ENCODE measurements at regions not wholly inside any gene's neighbourhood (a gene's known extent, or its start where the extent isn't known, plus 50 kb on each side); places are given as distances from the start of the nearest gene placed in this dataset.
"Not testable (repeated sequence)": the region's sequence is repeated elsewhere in the genome, so short reads cannot be mapped to it uniquely, and the experiment has no call there.

GRCh38 chr5:15021266-15022046 lies 149.9 kb upstream of the ANKH start:
- DNase-seq (ENCODE audit: low read depth) = no peak

GRCh38 chr5:15020736-15021135 lies 149.2 kb upstream of the ANKH start:
- DNase-seq (ENCODE audit: low read depth) = no peak

GRCh38 chr5:15014809-15015208 lies 143.2 kb upstream of the ANKH start:
- no peak for DNase-seq (ENCODE audit: low read depth)

GRCh38 chr5:15013654-15014463 lies 142.3 kb upstream of the ANKH start:
- no peak for DNase-seq (ENCODE audit: low read depth)

- no peak for DNase-seq (ENCODE audit: low read depth)
Observed at GRCh38 chr5:15012061-15012460, 140.5 kb upstream of the ANKH start.

- DNase-seq (ENCODE audit: low read depth) = no peak
Observed at GRCh38 chr5:15010936-15011335, 139.4 kb upstream of the ANKH start.

GRCh38 chr5:15009420-15009819 lies 137.8 kb upstream of the ANKH start:
- DNase-seq (ENCODE audit: low read depth) = no peak

GRCh38 chr5:15008921-15009320 lies 137.3 kb upstream of the ANKH start:
- no peak for DNase-seq (ENCODE audit: low read depth)

- peak; percentile 96 for DNase-seq (ENCODE audit: low read depth)
Observed at GRCh38 chr5:15008476-15008875, 136.9 kb upstream of the ANKH start.

GRCh38 chr5:15007646-15008045 lies 136.1 kb upstream of the ANKH start:
- no peak for DNase-seq (ENCODE audit: low read depth)

- no peak for DNase-seq (ENCODE audit: low read depth)
Observed at GRCh38 chr5:15004506-15004905, 132.9 kb upstream of the ANKH start.

- no peak for DNase-seq (ENCODE audit: low read depth)
Observed at GRCh38 chr5:15003511-15003920, 131.9 kb upstream of the ANKH start.

- DNase-seq (ENCODE audit: low read depth) = no peak
Observed at GRCh38 chr5:15002791-15003190, 131.2 kb upstream of the ANKH start.

GRCh38 chr5:15002173-15002572 lies 130.6 kb upstream of the ANKH start:
- DNase-seq (ENCODE audit: low read depth) = no peak

GRCh38 chr5:15001517-15001916 lies 129.9 kb upstream of the ANKH start:
- no peak for DNase-seq (ENCODE audit: low read depth)

GRCh38 chr5:14998491-14998890 lies 126.9 kb upstream of the ANKH start:
- no peak for DNase-seq (ENCODE audit: low read depth)

- no peak for DNase-seq (ENCODE audit: low read depth)
Observed at GRCh38 chr5:14996997-14997396, 125.4 kb upstream of the ANKH start.

- DNase-seq (ENCODE audit: low read depth) = no peak
Observed at GRCh38 chr5:14995229-14995628, 123.7 kb upstream of the ANKH start.

GRCh38 chr5:14993459-14994133 lies 122.0 kb upstream of the ANKH start:
- DNase-seq (ENCODE audit: low read depth) = not testable (repeated sequence)

GRCh38 chr5:14992751-14993458 lies 121.3 kb upstream of the ANKH start:
- DNase-seq (ENCODE audit: low read depth) = not testable (repeated sequence)

- no peak for DNase-seq (ENCODE audit: low read depth)
Observed at GRCh38 chr5:14988223-14988622, 116.6 kb upstream of the ANKH start.

GRCh38 chr5:14986413-14986812 lies 114.8 kb upstream of the ANKH start:
- DNase-seq (ENCODE audit: low read depth) = no peak

Data from non-pigmented ciliary epithelial cell (primary cell).